GM18505 (cell line): ENCODE measurements at regions not wholly inside any gene's neighbourhood (a gene's known extent, or its start where the extent isn't known, plus 50 kb on each side); places are given as distances from the start of the nearest gene placed in this dataset.

Experiments used
- ATAC-seq: cut with Tn5 transposase; IDR thresholded peaks from one replicate; pipeline ENCODE4 v1.9.1; 2021; ENCODE audit not compliant: unreplicated experiment
- POLR2A ChIP-seq: IDR thresholded peaks from 4 replicates; pipeline ENCODE4 v1.6.1; 2011; ENCODE audit warnings: borderline replicate concordance; ENCODE audit not compliant: insufficient read depth, insufficient read length; ENCODE audit errors: extremely low read depth

- ATAC-seq: no peak
- no peak for TF ChIP-seq POLR2A
Observed at GRCh38 chr15:70169147-70169546, 71.4 kb upstream of the TLE3 start.

DNA sequence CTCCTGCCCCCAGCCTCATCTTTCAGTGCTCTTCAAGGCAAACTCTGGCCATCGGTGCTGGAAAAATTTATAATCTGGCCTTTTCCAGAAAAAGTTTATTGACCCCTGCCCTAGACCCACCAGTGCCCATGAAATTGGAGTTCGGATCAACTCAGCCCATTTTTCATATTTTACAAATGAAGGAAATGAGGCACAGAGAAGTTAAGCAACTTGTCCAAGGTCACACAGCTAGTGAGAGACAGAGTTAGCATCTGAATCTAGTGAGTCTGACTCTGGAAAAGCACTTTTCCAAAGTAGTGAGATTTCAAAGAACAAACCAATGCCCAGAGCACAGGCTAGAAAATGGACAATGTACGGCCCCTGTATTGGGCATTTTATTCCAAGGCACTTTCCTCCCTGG, 69.4 kb upstream of the TLE3 start:
- ATAC-seq: no peak

GRCh38 chr15:70166506-70167087, 68.9 kb upstream of the TLE3 start:
- no peak for TF ChIP-seq POLR2A
- no peak for ATAC-seq

More for the DNA sequence above, 69.4 kb upstream of the TLE3 start:
- TF ChIP-seq POLR2A: no peak

GRCh38 chr15:70165716-70166284, 68.1 kb upstream of the TLE3 start:
- ATAC-seq: no peak
- no peak for TF ChIP-seq POLR2A

- no peak for TF ChIP-seq POLR2A
- no peak for ATAC-seq
Observed at GRCh38 chr15:70164910-70165715, 67.4 kb upstream of the TLE3 start.

GRCh38 chr15:70164156-70164900, 66.6 kb upstream of the TLE3 start:
- TF ChIP-seq POLR2A: no peak
- no peak for ATAC-seq

- ATAC-seq: no peak
Observed at GRCh38 chr15:70160803-70161565, 63.3 kb upstream of the TLE3 start.

DNA sequence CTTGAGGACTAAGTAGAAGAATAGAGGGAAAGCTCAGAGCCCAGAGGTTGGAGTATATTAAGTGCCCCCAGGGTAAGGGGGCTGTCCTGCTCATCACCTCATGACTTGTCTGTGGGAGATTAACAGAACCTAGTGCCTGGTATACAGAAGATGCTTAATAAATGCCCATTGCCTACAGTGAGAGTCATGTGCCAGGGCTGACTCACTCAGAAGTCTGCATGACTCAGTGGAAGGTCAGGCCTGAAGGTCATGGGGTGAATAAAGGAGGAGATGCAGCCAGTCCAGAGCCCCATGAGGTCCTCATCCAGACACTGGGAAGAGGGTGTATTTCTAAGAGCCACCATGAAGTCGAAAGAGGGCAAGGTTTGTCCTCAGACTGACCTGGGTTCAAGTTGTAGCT, 62.5 kb upstream of the TLE3 start:
- no peak for TF ChIP-seq POLR2A
- ATAC-seq: no peak

More at GRCh38 chr15:70160803-70161565, 63.3 kb upstream of the TLE3 start:
- no peak for TF ChIP-seq POLR2A

- ATAC-seq: no peak
- no peak for TF ChIP-seq POLR2A
Observed at GRCh38 chr15:70159713-70160009, 61.9 kb upstream of the TLE3 start.

- no peak for TF ChIP-seq POLR2A
- ATAC-seq: no peak
Observed at GRCh38 chr15:70159001-70159712, 61.4 kb upstream of the TLE3 start.

DNA sequence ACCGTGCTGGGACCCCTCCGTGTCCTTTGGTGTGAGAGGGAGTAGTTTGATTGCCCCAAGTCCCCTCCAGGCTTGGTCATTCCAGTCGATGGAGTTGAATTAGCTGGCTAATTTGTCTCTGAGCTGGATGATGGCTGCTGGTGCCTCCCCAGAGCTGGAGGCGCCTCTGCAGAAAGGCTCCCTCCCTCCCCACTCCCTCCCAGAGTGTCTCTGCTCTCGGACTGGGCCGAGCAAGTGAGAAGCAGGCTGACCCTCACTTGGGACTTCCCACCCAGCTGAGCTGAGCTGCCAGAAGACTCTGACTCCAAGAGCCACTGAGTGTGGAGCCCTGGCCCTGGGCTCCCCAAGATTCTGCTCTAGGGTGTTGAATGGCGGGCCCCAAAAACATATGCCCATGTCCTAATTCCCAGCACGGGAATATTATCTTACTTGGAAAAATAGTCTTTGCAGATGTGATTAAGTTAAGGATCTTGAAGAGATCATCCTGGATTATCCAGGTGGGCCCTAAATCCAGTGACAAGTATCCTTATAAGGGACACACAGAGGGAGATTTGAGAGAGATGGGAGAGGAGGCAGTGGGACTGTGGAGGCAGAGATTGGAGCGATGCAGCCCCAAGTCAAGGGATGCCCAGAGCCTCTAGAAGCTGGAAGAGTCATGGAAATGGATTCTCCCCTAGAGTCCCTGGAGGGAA, 60.7 kb upstream of the TLE3 start:
- no peak for TF ChIP-seq POLR2A
- ATAC-seq: no peak
